Liver (tissue), 8 donors: ENCODE measurements at regions not wholly inside any gene's neighbourhood (a gene's known extent, or its start where the extent isn't known, plus 50 kb on each side); places are given as distances from the start of the nearest gene placed in this dataset.

Experiments
- DNase-seq: peaks from one replicate; pipeline ENCODE4 v3.0.0-alpha.2; 2017; ENCODE audit warnings: low spot score
- H3K27ac ChIP-seq, 2 donors: one replicate each; pipeline ENCODE4 v1.7.0; 2013; ENCODE audit warnings: inconsistent platforms in 2 of 2, low read length in 2 of 2, control low read depth in 1 of 2, low read depth in 1 of 2, mild to moderate bottlenecking in 1 of 2
- H3K27me3 ChIP-seq, 4 donors: one replicate each; pipeline versions ENCODE4 v1.6.1 to v1.7.0; 2013; ENCODE audit warnings: low read length in 3 of 4, inconsistent platforms in 1 of 4, mild to moderate bottlenecking in 1 of 4, moderate library complexity in 1 of 4; ENCODE audit not compliant: control insufficient read depth in 4 of 4, insufficient read depth in 4 of 4
- H3K36me3 ChIP-seq, 4 donors: one replicate each; pipeline versions ENCODE4 v1.6.1 to v1.7.0; 2013; ENCODE audit warnings: low read length in 3 of 4, mild to moderate bottlenecking in 3 of 4, low read depth in 1 of 4, moderate library complexity in 1 of 4; ENCODE audit not compliant: control insufficient read depth in 4 of 4, insufficient read depth in 3 of 4
- H3K4me1 ChIP-seq, 4 donors: one replicate each; pipeline versions ENCODE4 v1.6.1 to v1.7.0; 2013; ENCODE audit warnings: low read length in 3 of 4, mild to moderate bottlenecking in 3 of 4, moderate library complexity in 1 of 4; ENCODE audit not compliant: control insufficient read depth in 4 of 4, insufficient read depth in 4 of 4
- H3K4me3 ChIP-seq, 3 donors: one replicate each; pipeline versions ENCODE4 v1.6.1 to v1.7.0; 2013; ENCODE audit warnings: low read length in 3 of 3, control low read depth in 1 of 3, low read depth in 1 of 3, mild to moderate bottlenecking in 1 of 3
- H3K9ac ChIP-seq, 2 donors: one replicate each; pipeline ENCODE4 v1.7.0; 2013; ENCODE audit warnings: low read length in 2 of 2, mild to moderate bottlenecking in 2 of 2, moderate library complexity in 2 of 2, control low read depth in 1 of 2, low read depth in 1 of 2
- H3K9me3 ChIP-seq, 4 donors: one replicate each; pipeline versions ENCODE4 v1.6.1 to v1.7.0; 2013; ENCODE audit warnings: low read length in 3 of 4; ENCODE audit not compliant: control insufficient read depth in 4 of 4
- FOXA1 ChIP-seq: IDR thresholded peaks from 2 replicates; pipeline ENCODE4 v1.6.1; 2016; ENCODE audit warnings: antibody characterized with exemption
- FOXA2 ChIP-seq: IDR thresholded peaks from 2 replicates; pipeline ENCODE4 v1.6.1; 2016; ENCODE audit warnings: antibody characterized with exemption
- GABPA ChIP-seq, 2 donors: IDR thresholded peaks in 1 of 2; conservative IDR thresholded peaks in 1 of 2; 2 replicates each; pipeline ENCODE4 v1.6.1; 2016; ENCODE audit warnings: antibody characterized with exemption in 2 of 2, mild to moderate bottlenecking in 1 of 2, moderate library complexity in 1 of 2
- HNF4A ChIP-seq, 2 donors: conservative IDR thresholded peaks; 2 replicates each; pipeline ENCODE4 v1.6.1; 2016; ENCODE audit warnings: antibody characterized with exemption in 2 of 2, mild to moderate bottlenecking in 2 of 2
- HNF4G ChIP-seq: IDR thresholded peaks from 2 replicates; pipeline ENCODE4 v1.6.1; 2016; ENCODE audit warnings: antibody characterized with exemption
- JUND ChIP-seq, 2 donors: IDR thresholded peaks; 2 replicates each; pipeline ENCODE4 v1.6.1; 2016; ENCODE audit warnings: antibody characterized with exemption in 2 of 2
- NR2F2 ChIP-seq: IDR thresholded peaks from 2 replicates; pipeline ENCODE4 v1.6.1; 2016; ENCODE audit warnings: antibody characterized with exemption
- RAD21 ChIP-seq, 2 donors: IDR thresholded peaks; 2 replicates each; pipeline ENCODE4 v1.6.1; 2016; ENCODE audit warnings: antibody characterized with exemption in 2 of 2, mild to moderate bottlenecking in 2 of 2
- RXRA ChIP-seq, 2 donors: IDR thresholded peaks; 2 replicates each; pipeline ENCODE4 v1.6.1; 2017 to 2018; ENCODE audit warnings: antibody characterized with exemption in 2 of 2, mild to moderate bottlenecking in 1 of 2
- SP1 ChIP-seq: IDR thresholded peaks from 2 replicates; pipeline ENCODE4 v1.6.1; 2018; ENCODE audit warnings: antibody characterized with exemption, mild to moderate bottlenecking
- TAF1 ChIP-seq: conservative IDR thresholded peaks from 2 replicates; pipeline ENCODE4 v1.6.1; 2016; ENCODE audit warnings: antibody characterized with exemption, mild to moderate bottlenecking
- YY1 ChIP-seq: IDR thresholded peaks from 2 replicates; pipeline ENCODE4 v1.6.1; 2016; ENCODE audit warnings: antibody characterized with exemption, mild to moderate bottlenecking
- WGBS: extraction: QIAGEN DNeasy Blood & Tissue Kit; methylation state at CpG from one replicate; pipeline ENCODE4 v1.1.7; 2013; 5-methylcytosine and 5-hydroxymethylcytosine counted together
- TF ChIP-seq, protein P1 (sequence below): fragments of 150-350 bp; IDR thresholded peaks from 2 replicates; pipeline ENCODE4 v1.5.1; 2017; ENCODE audit warnings: improper control_type of control experiment, low read depth, low read length; ENCODE audit not compliant: missing input control
- TF ChIP-seq, protein P2 (sequence below): IDR thresholded peaks from 2 replicates; pipeline ENCODE4 v1.6.1; 2016; ENCODE audit warnings: antibody characterized with exemption, mild to moderate bottlenecking
- TF ChIP-seq, protein P3 (sequence below): IDR thresholded peaks from 2 replicates; pipeline ENCODE4 v1.6.1; 2016; ENCODE audit warnings: antibody characterized with exemption
- TF ChIP-seq, protein P4 (sequence below): IDR thresholded peaks from 2 replicates; pipeline ENCODE4 v1.6.1; 2016; ENCODE audit warnings: antibody characterized with exemption
- donor health status: healthy.
- donor health status: healthy.
- donor health status: healthy.
- donor health status: healthy.
- donor health status: healthy.

DNA sequence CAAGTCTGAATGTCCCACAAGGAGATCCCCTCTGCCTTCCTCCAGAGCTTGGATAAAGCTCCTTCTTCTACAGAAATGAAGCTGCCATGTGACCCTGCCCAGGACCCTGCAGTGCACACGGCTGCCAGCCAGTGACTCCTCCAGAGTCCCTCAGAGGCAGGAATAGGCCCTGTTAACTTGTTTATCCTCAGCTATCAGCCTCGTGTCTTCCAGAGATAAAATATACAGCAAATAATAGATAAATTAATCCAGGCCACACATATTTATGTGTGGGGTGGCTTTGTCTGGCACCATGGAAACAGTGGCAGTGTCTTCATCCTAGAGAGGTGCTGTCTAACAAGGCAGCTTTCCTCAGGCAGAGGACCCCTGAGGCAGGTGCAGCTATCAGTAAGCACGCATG, 66.7 kb downstream of the TMEM18 start (continued):
- TF ChIP-seq, protein P1, sequence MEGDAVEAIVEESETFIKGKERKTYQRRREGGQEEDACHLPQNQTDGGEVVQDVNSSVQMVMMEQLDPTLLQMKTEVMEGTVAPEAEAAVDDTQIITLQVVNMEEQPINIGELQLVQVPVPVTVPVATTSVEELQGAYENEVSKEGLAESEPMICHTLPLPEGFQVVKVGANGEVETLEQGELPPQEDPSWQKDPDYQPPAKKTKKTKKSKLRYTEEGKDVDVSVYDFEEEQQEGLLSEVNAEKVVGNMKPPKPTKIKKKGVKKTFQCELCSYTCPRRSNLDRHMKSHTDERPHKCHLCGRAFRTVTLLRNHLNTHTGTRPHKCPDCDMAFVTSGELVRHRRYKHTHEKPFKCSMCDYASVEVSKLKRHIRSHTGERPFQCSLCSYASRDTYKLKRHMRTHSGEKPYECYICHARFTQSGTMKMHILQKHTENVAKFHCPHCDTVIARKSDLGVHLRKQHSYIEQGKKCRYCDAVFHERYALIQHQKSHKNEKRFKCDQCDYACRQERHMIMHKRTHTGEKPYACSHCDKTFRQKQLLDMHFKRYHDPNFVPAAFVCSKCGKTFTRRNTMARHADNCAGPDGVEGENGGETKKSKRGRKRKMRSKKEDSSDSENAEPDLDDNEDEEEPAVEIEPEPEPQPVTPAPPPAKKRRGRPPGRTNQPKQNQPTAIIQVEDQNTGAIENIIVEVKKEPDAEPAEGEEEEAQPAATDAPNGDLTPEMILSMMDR: no peak

DNA sequence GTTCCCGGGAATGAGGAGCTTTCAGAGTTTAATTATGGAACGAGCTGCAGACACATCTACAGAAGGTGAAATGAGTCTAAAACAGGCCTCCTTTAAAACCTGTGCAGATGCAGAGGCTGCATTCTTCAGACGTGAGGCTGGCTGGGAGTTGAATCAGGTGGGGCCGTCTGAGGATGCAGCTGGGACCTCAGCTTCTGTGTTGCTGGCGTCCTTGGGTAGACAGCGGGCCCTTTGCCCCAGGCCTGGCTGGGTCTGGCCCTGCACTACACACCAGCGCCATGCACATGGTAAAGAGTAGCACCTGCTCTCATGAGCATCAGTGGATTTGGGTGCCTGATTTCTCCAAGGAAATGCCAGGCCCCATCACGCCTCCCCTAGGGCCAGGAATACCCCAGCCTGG, 67.3 kb downstream of the TMEM18 start:
- H3K9ac ChIP-seq: no peak overlapping the region
- peak; percentile 25 for DNase-seq
- H3K4me3 ChIP-seq: no peak overlapping the region
- H3K9me3 ChIP-seq: no peaks in the 10 kb centered on the region
- H3K4me1 ChIP-seq: no peaks in the 10 kb centered on the region
- H3K27me3 ChIP-seq: peaks cover 0 to 4% (median 0%) of the 10 kb centered on the region in 4 donors
- H3K36me3 ChIP-seq: no peaks in the 10 kb centered on the region
- no peak overlapping the region for H3K27ac ChIP-seq
- TF ChIP-seq RXRA (IDR thresholded peaks at IDR 0.05) (no peak), SP1 (no peak), HNF4A (conservative IDR thresholded peaks at IDR 0.05) (no peak), HNF4G (no peak)
- TF ChIP-seq, protein P2, sequence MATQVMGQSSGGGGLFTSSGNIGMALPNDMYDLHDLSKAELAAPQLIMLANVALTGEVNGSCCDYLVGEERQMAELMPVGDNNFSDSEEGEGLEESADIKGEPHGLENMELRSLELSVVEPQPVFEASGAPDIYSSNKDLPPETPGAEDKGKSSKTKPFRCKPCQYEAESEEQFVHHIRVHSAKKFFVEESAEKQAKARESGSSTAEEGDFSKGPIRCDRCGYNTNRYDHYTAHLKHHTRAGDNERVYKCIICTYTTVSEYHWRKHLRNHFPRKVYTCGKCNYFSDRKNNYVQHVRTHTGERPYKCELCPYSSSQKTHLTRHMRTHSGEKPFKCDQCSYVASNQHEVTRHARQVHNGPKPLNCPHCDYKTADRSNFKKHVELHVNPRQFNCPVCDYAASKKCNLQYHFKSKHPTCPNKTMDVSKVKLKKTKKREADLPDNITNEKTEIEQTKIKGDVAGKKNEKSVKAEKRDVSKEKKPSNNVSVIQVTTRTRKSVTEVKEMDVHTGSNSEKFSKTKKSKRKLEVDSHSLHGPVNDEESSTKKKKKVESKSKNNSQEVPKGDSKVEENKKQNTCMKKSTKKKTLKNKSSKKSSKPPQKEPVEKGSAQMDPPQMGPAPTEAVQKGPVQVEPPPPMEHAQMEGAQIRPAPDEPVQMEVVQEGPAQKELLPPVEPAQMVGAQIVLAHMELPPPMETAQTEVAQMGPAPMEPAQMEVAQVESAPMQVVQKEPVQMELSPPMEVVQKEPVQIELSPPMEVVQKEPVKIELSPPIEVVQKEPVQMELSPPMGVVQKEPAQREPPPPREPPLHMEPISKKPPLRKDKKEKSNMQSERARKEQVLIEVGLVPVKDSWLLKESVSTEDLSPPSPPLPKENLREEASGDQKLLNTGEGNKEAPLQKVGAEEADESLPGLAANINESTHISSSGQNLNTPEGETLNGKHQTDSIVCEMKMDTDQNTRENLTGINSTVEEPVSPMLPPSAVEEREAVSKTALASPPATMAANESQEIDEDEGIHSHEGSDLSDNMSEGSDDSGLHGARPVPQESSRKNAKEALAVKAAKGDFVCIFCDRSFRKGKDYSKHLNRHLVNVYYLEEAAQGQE: no peak
- TF ChIP-seq, protein P3, sequence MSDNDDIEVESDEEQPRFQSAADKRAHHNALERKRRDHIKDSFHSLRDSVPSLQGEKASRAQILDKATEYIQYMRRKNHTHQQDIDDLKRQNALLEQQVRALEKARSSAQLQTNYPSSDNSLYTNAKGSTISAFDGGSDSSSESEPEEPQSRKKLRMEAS: no peak
- 83% methylated on average over 8 of the region's 8 CpGs for WGBS

DNA sequence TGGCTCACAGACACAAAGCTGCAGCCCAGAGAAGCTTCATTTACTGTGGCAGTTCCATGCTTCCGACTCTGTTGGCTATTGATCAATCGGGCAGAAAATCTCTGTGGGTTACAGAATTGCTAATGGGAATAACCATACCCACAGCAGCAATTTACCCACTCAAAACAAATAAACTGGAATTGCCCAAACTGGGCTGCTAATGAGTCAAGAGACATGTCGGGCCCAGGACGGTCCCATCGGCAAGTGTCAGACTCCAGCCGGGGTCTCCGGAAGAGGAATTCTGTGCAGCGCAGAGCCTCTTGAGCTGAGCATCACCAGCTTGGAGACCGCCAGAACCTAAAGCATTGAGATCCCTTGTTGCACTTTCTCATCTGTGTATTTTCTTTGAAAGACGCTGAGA, 67.8 kb downstream of the TMEM18 start:
- Histone ChIP-seq H3K9me3 (no peaks in the 10 kb centered on the region), H3K27me3 (peaks cover 0 to 4% (median 0%) of the 10 kb centered on the region in 4 donors), H3K9ac (no peak overlapping the region), H3K4me3 (no peak overlapping the region), H3K27ac (no peak overlapping the region), H3K36me3 (no peaks in the 10 kb centered on the region), H3K4me1 (no peaks in the 10 kb centered on the region)
- no peak for DNase-seq
- 94% methylated on average over 10 of the region's 10 CpGs for WGBS
- TF ChIP-seq TAF1 (no peak), SP1 (no peak), NR2F2 (no peak), HNF4G (no peak), RAD21 (IDR thresholded peaks at IDR 0.05) (no peak), GABPA (IDR thresholded peaks at IDR 0.05 in 1 of 2, conservative IDR thresholded peaks at IDR 0.05 in 1 of 2) (no peak), RXRA (IDR thresholded peaks at IDR 0.05) (no peak), YY1 (no peak), JUND (IDR thresholded peaks at IDR 0.05) (no peak), FOXA2 (no peak), HNF4A (conservative IDR thresholded peaks at IDR 0.05) (no peak), FOXA1 (no peak)
- TF ChIP-seq, protein P3: no peak
- TF ChIP-seq, protein P2: no peak
- TF ChIP-seq, protein P4, sequence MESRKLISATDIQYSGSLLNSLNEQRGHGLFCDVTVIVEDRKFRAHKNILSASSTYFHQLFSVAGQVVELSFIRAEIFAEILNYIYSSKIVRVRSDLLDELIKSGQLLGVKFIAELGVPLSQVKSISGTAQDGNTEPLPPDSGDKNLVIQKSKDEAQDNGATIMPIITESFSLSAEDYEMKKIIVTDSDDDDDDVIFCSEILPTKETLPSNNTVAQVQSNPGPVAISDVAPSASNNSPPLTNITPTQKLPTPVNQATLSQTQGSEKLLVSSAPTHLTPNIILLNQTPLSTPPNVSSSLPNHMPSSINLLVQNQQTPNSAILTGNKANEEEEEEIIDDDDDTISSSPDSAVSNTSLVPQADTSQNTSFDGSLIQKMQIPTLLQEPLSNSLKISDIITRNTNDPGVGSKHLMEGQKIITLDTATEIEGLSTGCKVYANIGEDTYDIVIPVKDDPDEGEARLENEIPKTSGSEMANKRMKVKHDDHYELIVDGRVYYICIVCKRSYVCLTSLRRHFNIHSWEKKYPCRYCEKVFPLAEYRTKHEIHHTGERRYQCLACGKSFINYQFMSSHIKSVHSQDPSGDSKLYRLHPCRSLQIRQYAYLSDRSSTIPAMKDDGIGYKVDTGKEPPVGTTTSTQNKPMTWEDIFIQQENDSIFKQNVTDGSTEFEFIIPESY: no peak
- TF ChIP-seq, protein P1: no peak
